Esophagus squamous epithelium (tissue), 4 donors: ENCODE measurements at regions not wholly inside any gene's neighbourhood (a gene's known extent, or its start where the extent isn't known, plus 50 kb on each side); places are given as distances from the start of the nearest gene placed in this dataset.

Source experiments
- CTCF ChIP-seq, 6 experiments: fragments of 450-650 bp in 4 of 6; fragments of 200-600 bp in 2 of 6; sonication (generic) in 2 of 6; IDR thresholded peaks; one replicate each; pipeline ENCODE4 v1.5.1; 2016 to 2019; ENCODE audit warnings: antibody characterized with exemption in 6 of 6, mild to moderate bottlenecking in 4 of 6, moderate library complexity in 4 of 6
- POLR2A ChIP-seq, 4 donors: fragments of 450-650 bp; IDR thresholded peaks; one replicate each; pipeline ENCODE4 v1.6.1; 2017; ENCODE audit warnings: antibody characterized with exemption in 4 of 4, mild to moderate bottlenecking in 4 of 4, moderate library complexity in 3 of 4

DNA sequence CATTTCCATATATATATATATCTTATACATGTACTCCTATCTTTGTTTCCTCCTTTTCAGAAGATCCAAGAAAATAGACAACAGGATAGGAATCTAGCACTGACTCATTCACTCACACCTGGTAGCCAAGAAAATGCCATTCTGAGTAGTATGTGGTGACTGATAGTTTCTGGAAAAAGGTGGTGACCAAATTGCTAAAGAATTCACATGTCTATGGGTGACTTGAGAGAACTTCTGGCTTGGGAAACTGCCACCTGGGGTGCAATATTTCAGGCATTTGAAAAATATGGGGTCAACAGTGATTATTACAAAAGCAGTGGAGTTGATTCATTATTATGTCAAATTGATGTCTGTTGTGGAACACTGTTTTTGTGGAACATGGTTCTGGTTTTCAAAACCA, 605.1 kb downstream of the PCDH18 start:
- TF ChIP-seq POLR2A (IDR thresholded peaks at IDR 0.05), result no peak
- no peak for TF ChIP-seq CTCF (IDR thresholded peaks at IDR 0.05)
